ENCODE measurements at regions not wholly inside any gene's neighbourhood (a gene's known extent, or its start where the extent isn't known, plus 50 kb on each side); places are given as distances from the start of the nearest gene placed in this dataset.

- TF ChIP-seq CTCF (conservative IDR thresholded peaks at IDR 0.05; ENCODE audit: low read length) (no peak), EZH2phosphoT487 (IDR thresholded peaks at IDR 0.05; ENCODE audit: borderline replicate concordance) (no peak)
Measured at GRCh38 chr9:105969636-105970035, 275.3 kb downstream of the TMEM38B start.

Data from Loucy (cell line).